ENCODE measurements at regions not wholly inside any gene's neighbourhood (a gene's known extent, or its start where the extent isn't known, plus 50 kb on each side); places are given as distances from the start of the nearest gene placed in this dataset.
A peak's percentile ranks its signal among the peaks of the same experiment; 100 is the strongest.

- H3K27me3 ChIP-seq (ENCODE audit: control insufficient read depth in 3 of 3, insufficient read depth in 3 of 3, low read depth in 1 of 3, low read length in 3 of 3): no peaks in the 10 kb centered on the region
- H3K9me3 ChIP-seq (replicated peaks in 1 of 2; ENCODE audit: control insufficient read depth in 2 of 2, insufficient read depth in 1 of 2, low read depth in 1 of 2, low read length in 2 of 2): no peaks in the 10 kb centered on the region
- H3K36me3 ChIP-seq (replicated peaks in 1 of 2; ENCODE audit: control insufficient read depth in 2 of 2, insufficient read depth in 2 of 2, low read length in 2 of 2): no peaks in the 10 kb centered on the region
- H3K18ac ChIP-seq (ENCODE audit: low read length): no peak overlapping the region
- no peak overlapping the region for H4K91ac ChIP-seq (ENCODE audit: low read depth, low read length, poor library complexity)
- peaks cover 0 to 2% of the 10 kb centered on the region in 2 donors for H3K4me1 ChIP-seq (ENCODE audit: control insufficient read depth in 2 of 2, insufficient read depth in 1 of 2, low read depth in 1 of 2, low read length in 2 of 2)
- H3K23ac ChIP-seq (ENCODE audit: low read depth, low read length, poor library complexity): no peak overlapping the region
- no peak overlapping the region for H4K8ac ChIP-seq (ENCODE audit: low read depth, low read length)
- no peak overlapping the region for H2BK5ac ChIP-seq (ENCODE audit: low read length)
- no peak overlapping the region for H2AFZ ChIP-seq (ENCODE audit: low read length)
- H3K4me2 ChIP-seq (ENCODE audit: insufficient read depth, low read length, poor library complexity, severe bottlenecking): no peak overlapping the region
- no peak for DNase-seq (ENCODE audit: low spot score)
- no peak overlapping the region for H3K4ac ChIP-seq (ENCODE audit: low read length)
- no peak overlapping the region for H3K4me3 ChIP-seq (ENCODE audit: low read length in 2 of 2)
- H2AK5ac ChIP-seq (ENCODE audit: low read depth, low read length): no peak overlapping the region
- no peak overlapping the region for H3K9ac ChIP-seq (ENCODE audit: low read depth, low read length, poor library complexity)
- no peak overlapping the region for H3K14ac ChIP-seq (ENCODE audit: low read length)
- WGBS, 2 donors (ENCODE audit: extremely low coverage in 2 of 2, insufficient read length in 2 of 2, insufficient replicate concordance in 1 of 2): no CpG with 5 or more reads among the region's 4 CpGs
- no peak overlapping the region for H2BK120ac ChIP-seq (ENCODE audit: low read depth, low read length)
- H2BK15ac ChIP-seq (ENCODE audit: low read length): no peak overlapping the region
- no peaks in the 10 kb centered on the region for H3K79me1 ChIP-seq (ENCODE audit: low read depth, low read length)
- H2BK12ac ChIP-seq (ENCODE audit: low read length): no peak overlapping the region
- no peak overlapping the region for H3K27ac ChIP-seq (replicated peaks; ENCODE audit: low read length)
These were observed 183.3 kb downstream of the NSUN3 start for GRCh38 chr3:94246171-94246570.

GRCh38 chr3:94248042-94248441, 185.2 kb downstream of the NSUN3 start:
- H3K14ac ChIP-seq (ENCODE audit: low read length): no peak overlapping the region
- H3K9ac ChIP-seq (ENCODE audit: low read depth, low read length, poor library complexity): no peak overlapping the region
- no peak overlapping the region for H3K4ac ChIP-seq (ENCODE audit: low read length)
- H3K4me2 ChIP-seq (ENCODE audit: insufficient read depth, low read length, poor library complexity, severe bottlenecking): no peak overlapping the region
- DNase-seq (ENCODE audit: low spot score): no peak
- H3K4me1 ChIP-seq (ENCODE audit: control insufficient read depth in 2 of 2, insufficient read depth in 1 of 2, low read depth in 1 of 2, low read length in 2 of 2): peaks cover 0 to 2% of the 10 kb centered on the region in 2 donors
- no peak overlapping the region for H2BK5ac ChIP-seq (ENCODE audit: low read length)
- no peaks in the 10 kb centered on the region for H3K27me3 ChIP-seq (ENCODE audit: control insufficient read depth in 3 of 3, insufficient read depth in 3 of 3, low read depth in 1 of 3, low read length in 3 of 3)
- no peak overlapping the region for H2AK5ac ChIP-seq (ENCODE audit: low read depth, low read length)
- H2BK12ac ChIP-seq (ENCODE audit: low read length): no peak overlapping the region
- no CpG with 5 or more reads among the region's 1 CpG for WGBS, 2 donors (ENCODE audit: extremely low coverage in 2 of 2, insufficient read length in 2 of 2, insufficient replicate concordance in 1 of 2)
- no peak overlapping the region for H4K91ac ChIP-seq (ENCODE audit: low read depth, low read length, poor library complexity)
- no peak overlapping the region for H2AFZ ChIP-seq (ENCODE audit: low read length)
- H3K4me3 ChIP-seq (ENCODE audit: low read length in 2 of 2): no peak overlapping the region
- H3K27ac ChIP-seq (replicated peaks; ENCODE audit: low read length): no peak overlapping the region
- H3K36me3 ChIP-seq (replicated peaks in 1 of 2; ENCODE audit: control insufficient read depth in 2 of 2, insufficient read depth in 2 of 2, low read length in 2 of 2): no peaks in the 10 kb centered on the region
- no peak overlapping the region for H4K8ac ChIP-seq (ENCODE audit: low read depth, low read length)
- H3K79me1 ChIP-seq (ENCODE audit: low read depth, low read length): no peaks in the 10 kb centered on the region
- no peak overlapping the region for H3K18ac ChIP-seq (ENCODE audit: low read length)
- no peak overlapping the region for H2BK15ac ChIP-seq (ENCODE audit: low read length)
- no peak overlapping the region for H2BK120ac ChIP-seq (ENCODE audit: low read depth, low read length)
- H3K9me3 ChIP-seq (replicated peaks in 1 of 2; ENCODE audit: control insufficient read depth in 2 of 2, insufficient read depth in 1 of 2, low read depth in 1 of 2, low read length in 2 of 2): no peaks in the 10 kb centered on the region
- H3K23ac ChIP-seq (ENCODE audit: low read depth, low read length, poor library complexity): no peak overlapping the region

GRCh38 chr3:94249491-94250079, 186.7 kb downstream of the NSUN3 start:
- H3K4me3 ChIP-seq (ENCODE audit: low read length in 2 of 2): no peak overlapping the region
- H3K14ac ChIP-seq (ENCODE audit: low read length): no peak overlapping the region
- no peak overlapping the region for H4K91ac ChIP-seq (ENCODE audit: low read depth, low read length, poor library complexity)
- no peak overlapping the region for H3K18ac ChIP-seq (ENCODE audit: low read length)
- H3K4me2 ChIP-seq (ENCODE audit: insufficient read depth, low read length, poor library complexity, severe bottlenecking): no peak overlapping the region
- peak; percentile 58 for DNase-seq (ENCODE audit: low spot score)
- H3K36me3 ChIP-seq (replicated peaks in 1 of 2; ENCODE audit: control insufficient read depth in 2 of 2, insufficient read depth in 2 of 2, low read length in 2 of 2): no peaks in the 10 kb centered on the region
- H2BK12ac ChIP-seq (ENCODE audit: low read length): no peak overlapping the region
- H2BK5ac ChIP-seq (ENCODE audit: low read length): no peak overlapping the region
- no peak overlapping the region for H2AFZ ChIP-seq (ENCODE audit: low read length)
- H3K79me1 ChIP-seq (ENCODE audit: low read depth, low read length): no peaks in the 10 kb centered on the region
- peaks cover 0 to 2% of the 10 kb centered on the region in 2 donors for H3K4me1 ChIP-seq (ENCODE audit: control insufficient read depth in 2 of 2, insufficient read depth in 1 of 2, low read depth in 1 of 2, low read length in 2 of 2)
- no peaks in the 10 kb centered on the region for H3K27me3 ChIP-seq (ENCODE audit: control insufficient read depth in 3 of 3, insufficient read depth in 3 of 3, low read depth in 1 of 3, low read length in 3 of 3)
- no peak overlapping the region for H4K8ac ChIP-seq (ENCODE audit: low read depth, low read length)
- H2BK15ac ChIP-seq (ENCODE audit: low read length): no peak overlapping the region
- no CpG with 5 or more reads among the region's 5 CpGs for WGBS, 2 donors (ENCODE audit: extremely low coverage in 2 of 2, insufficient read length in 2 of 2, insufficient replicate concordance in 1 of 2)
- no peak overlapping the region for H3K9ac ChIP-seq (ENCODE audit: low read depth, low read length, poor library complexity)
- no peaks in the 10 kb centered on the region for H3K9me3 ChIP-seq (replicated peaks in 1 of 2; ENCODE audit: control insufficient read depth in 2 of 2, insufficient read depth in 1 of 2, low read depth in 1 of 2, low read length in 2 of 2)
- no peak overlapping the region for H2AK5ac ChIP-seq (ENCODE audit: low read depth, low read length)
- H3K4ac ChIP-seq (ENCODE audit: low read length): no peak overlapping the region
- H3K23ac ChIP-seq (ENCODE audit: low read depth, low read length, poor library complexity): no peak overlapping the region
- no peak overlapping the region for H3K27ac ChIP-seq (replicated peaks; ENCODE audit: low read length)
- no peak overlapping the region for H2BK120ac ChIP-seq (ENCODE audit: low read depth, low read length)

- Histone ChIP-seq H3K9ac (ENCODE audit: low read depth, low read length, poor library complexity) (no peak overlapping the region), H2BK15ac (ENCODE audit: low read length) (no peak overlapping the region), H3K4me3 (ENCODE audit: low read length in 2 of 2) (no peak overlapping the region), H2BK5ac (ENCODE audit: low read length) (no peak overlapping the region), H4K91ac (ENCODE audit: low read depth, low read length, poor library complexity) (no peak overlapping the region), H3K36me3 (replicated peaks in 1 of 2; ENCODE audit: control insufficient read depth in 2 of 2, insufficient read depth in 2 of 2, low read length in 2 of 2) (no peaks in the 10 kb centered on the region), H4K8ac (ENCODE audit: low read depth, low read length) (no peak overlapping the region), H3K4me2 (ENCODE audit: insufficient read depth, low read length, poor library complexity, severe bottlenecking) (no peak overlapping the region), H3K4ac (ENCODE audit: low read length) (no peak overlapping the region), H3K14ac (ENCODE audit: low read length) (no peak overlapping the region), H3K27ac (replicated peaks; ENCODE audit: low read length) (no peak overlapping the region), H2AFZ (ENCODE audit: low read length) (no peak overlapping the region), H2BK12ac (ENCODE audit: low read length) (no peak overlapping the region), H3K18ac (ENCODE audit: low read length) (no peak overlapping the region), H3K79me1 (ENCODE audit: low read depth, low read length) (no peaks in the 10 kb centered on the region), H3K23ac (ENCODE audit: low read depth, low read length, poor library complexity) (no peak overlapping the region), H3K4me1 (ENCODE audit: control insufficient read depth in 2 of 2, insufficient read depth in 1 of 2, low read depth in 1 of 2, low read length in 2 of 2) (peaks cover 0 to 2% of the 10 kb centered on the region in 2 donors), H2AK5ac (ENCODE audit: low read depth, low read length) (no peak overlapping the region), H3K27me3 (ENCODE audit: control insufficient read depth in 3 of 3, insufficient read depth in 3 of 3, low read depth in 1 of 3, low read length in 3 of 3) (no peaks in the 10 kb centered on the region), H3K9me3 (replicated peaks in 1 of 2; ENCODE audit: control insufficient read depth in 2 of 2, insufficient read depth in 1 of 2, low read depth in 1 of 2, low read length in 2 of 2) (no peaks in the 10 kb centered on the region), H2BK120ac (ENCODE audit: low read depth, low read length) (no peak overlapping the region)
- WGBS, 2 donors (ENCODE audit: extremely low coverage in 2 of 2, insufficient read length in 2 of 2, insufficient replicate concordance in 1 of 2): no CpG with 5 or more reads among the region's 1 CpG
- no peak for DNase-seq (ENCODE audit: low spot score)
These were observed 188.7 kb downstream of the NSUN3 start for GRCh38 chr3:94251566-94251965.

All from neuronal stem cell (in vitro differentiated cells).